IPS DF 6.9 (cell line): ENCODE measurements at regions not wholly inside any gene's neighbourhood (a gene's known extent, or its start where the extent isn't known, plus 50 kb on each side); places are given as distances from the start of the nearest gene placed in this dataset.

Experiments
- DNase-seq: peaks from one replicate; pipeline ENCODE4 v3.0.0-alpha.2; 2013; ENCODE audit warnings: low read depth, low spot score
- H3K27ac ChIP-seq: one replicate; pipeline ENCODE4 v1.5.1; 2013; ENCODE audit warnings: low read length, control low read depth
- H3K27me3 ChIP-seq: 2 replicates; pipeline ENCODE4 v1.6.1; 2013; ENCODE audit warnings: mild to moderate bottlenecking, low read length; ENCODE audit not compliant: control insufficient read depth, insufficient read depth
- H3K36me3 ChIP-seq: 2 replicates; pipeline ENCODE4 v1.6.1; 2013; ENCODE audit warnings: low read length; ENCODE audit not compliant: control insufficient read depth, insufficient read depth
- H3K4me1 ChIP-seq: 2 replicates; pipeline ENCODE4 v1.6.1; 2013; ENCODE audit warnings: low read length; ENCODE audit not compliant: control insufficient read depth, insufficient read depth
- H3K4me3 ChIP-seq: 2 replicates; pipeline ENCODE4 v1.5.1; 2013; ENCODE audit warnings: mild to moderate bottlenecking, low read length
- H3K9me3 ChIP-seq: 2 replicates; pipeline ENCODE4 v1.6.1; 2013; ENCODE audit warnings: low read length, inconsistent platforms; ENCODE audit not compliant: control insufficient read depth, insufficient read depth
- WGBS: extraction: QIAGEN DNeasy Blood & Tissue Kit; methylation state at CpG from one replicate; pipeline ENCODE4 v1.1.7; 2013; ENCODE audit warnings: mixed read lengths, missing lambda C conversion rate; ENCODE audit not compliant: insufficient read length, insufficient coverage; 5-methylcytosine and 5-hydroxymethylcytosine counted together

GRCh38 chr12:116687888-116688287 is 50.0 kb downstream of the SPRING1 start:
- no peaks in the 10 kb centered on the region for H3K27me3 ChIP-seq
- no peaks in the 10 kb centered on the region for H3K4me1 ChIP-seq
- DNase-seq, result peak; percentile 87
- WGBS, result no CpG with 5 or more reads among the region's 11 CpGs
- H3K4me3 ChIP-seq, result no peak overlapping the region
- H3K9me3 ChIP-seq, result no peaks in the 10 kb centered on the region
- H3K27ac ChIP-seq, result no peak overlapping the region
- no peaks in the 10 kb centered on the region for H3K36me3 ChIP-seq

DNA sequence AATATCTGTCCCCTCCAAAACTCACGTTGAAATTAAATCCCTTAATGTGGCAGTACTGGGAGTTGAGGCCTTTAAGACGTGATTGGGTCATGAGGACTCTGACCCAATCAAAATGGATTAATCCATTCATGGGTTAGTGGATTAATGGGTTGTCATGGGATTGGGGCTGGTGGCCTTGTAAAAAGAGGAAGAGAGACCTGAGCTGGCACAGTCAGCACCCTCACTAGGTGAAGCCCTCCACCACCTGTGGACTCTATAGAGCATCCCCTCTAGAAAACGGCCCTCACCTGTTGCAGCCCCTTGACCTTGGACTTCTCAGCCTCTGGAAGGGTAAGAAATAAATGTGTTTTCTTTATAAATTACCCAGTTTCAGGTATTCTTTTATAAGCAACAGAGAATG is 53.0 kb downstream of the SPRING1 start:
- Histone ChIP-seq H3K4me3 (no peak overlapping the region), H3K36me3 (no peaks in the 10 kb centered on the region), H3K27me3 (no peaks in the 10 kb centered on the region), H3K9me3 (no peaks in the 10 kb centered on the region), H3K4me1 (no peaks in the 10 kb centered on the region), H3K27ac (no peak overlapping the region)
- DNase-seq, result no peak
- WGBS, result no CpG with 5 or more reads among the region's 3 CpGs

GRCh38 chr12:116677202-116677661 is 60.6 kb downstream of the SPRING1 start:
- Histone ChIP-seq H3K27ac (no peak overlapping the region), H3K4me1 (no peaks in the 10 kb centered on the region), H3K27me3 (no peaks in the 10 kb centered on the region), H3K9me3 (no peaks in the 10 kb centered on the region), H3K4me3 (no peak overlapping the region), H3K36me3 (no peaks in the 10 kb centered on the region)
- DNase-seq, result no peak
- WGBS, result no CpG with 5 or more reads among the region's 4 CpGs

- no peak overlapping the region for H3K4me3 ChIP-seq
- WGBS, result no CpG with 5 or more reads among the region's 18 CpGs
These were observed 62.3 kb downstream of the SPRING1 start for GRCh38 chr12:116675339-116676107.

GRCh38 chr12:116674643-116675183 is 63.2 kb downstream of the SPRING1 start:
- Histone ChIP-seq H3K9me3 (no peaks in the 10 kb centered on the region), H3K27ac (no peak overlapping the region), H3K4me3 (no peak overlapping the region), H3K4me1 (no peaks in the 10 kb centered on the region), H3K36me3 (no peaks in the 10 kb centered on the region), H3K27me3 (no peaks in the 10 kb centered on the region)
- no peak for DNase-seq
- no CpG with 5 or more reads among the region's 5 CpGs for WGBS

More at GRCh38 chr12:116675339-116676107, 62.3 kb downstream of the SPRING1 start:
- Histone ChIP-seq H3K36me3 (no peaks in the 10 kb centered on the region), H3K4me1 (no peaks in the 10 kb centered on the region), H3K27me3 (no peaks in the 10 kb centered on the region), H3K9me3 (no peaks in the 10 kb centered on the region), H3K27ac (no peak overlapping the region)
- DNase-seq, result no peak

DNA sequence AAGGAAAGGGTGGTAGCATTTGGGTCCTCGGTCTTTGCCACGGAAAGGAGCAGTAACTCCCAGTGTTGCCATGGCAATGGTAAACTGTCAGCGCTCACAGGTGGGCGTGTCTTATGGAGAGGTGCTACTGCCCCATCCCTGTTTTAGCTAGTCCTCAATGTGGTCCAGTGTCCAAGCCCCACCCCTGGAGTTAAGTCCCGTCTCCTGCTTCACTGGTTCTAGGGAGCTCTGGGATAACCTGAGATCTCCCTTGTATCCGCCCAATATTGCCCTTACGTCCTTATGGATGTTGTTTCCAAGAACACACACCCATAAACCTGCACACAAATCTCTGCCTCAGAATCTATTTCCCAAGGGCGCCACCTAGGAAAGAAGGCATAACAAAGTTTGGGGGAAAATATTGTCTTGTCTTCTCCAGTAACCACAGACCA is 64.2 kb downstream of the SPRING1 start:
- no peak for DNase-seq
- Histone ChIP-seq H3K9me3 (no peaks in the 10 kb centered on the region), H3K27ac (no peak overlapping the region), H3K4me1 (no peaks in the 10 kb centered on the region), H3K27me3 (no peaks in the 10 kb centered on the region), H3K4me3 (no peak overlapping the region), H3K36me3 (no peaks in the 10 kb centered on the region)
- no CpG with 5 or more reads among the region's 8 CpGs for WGBS

DNA sequence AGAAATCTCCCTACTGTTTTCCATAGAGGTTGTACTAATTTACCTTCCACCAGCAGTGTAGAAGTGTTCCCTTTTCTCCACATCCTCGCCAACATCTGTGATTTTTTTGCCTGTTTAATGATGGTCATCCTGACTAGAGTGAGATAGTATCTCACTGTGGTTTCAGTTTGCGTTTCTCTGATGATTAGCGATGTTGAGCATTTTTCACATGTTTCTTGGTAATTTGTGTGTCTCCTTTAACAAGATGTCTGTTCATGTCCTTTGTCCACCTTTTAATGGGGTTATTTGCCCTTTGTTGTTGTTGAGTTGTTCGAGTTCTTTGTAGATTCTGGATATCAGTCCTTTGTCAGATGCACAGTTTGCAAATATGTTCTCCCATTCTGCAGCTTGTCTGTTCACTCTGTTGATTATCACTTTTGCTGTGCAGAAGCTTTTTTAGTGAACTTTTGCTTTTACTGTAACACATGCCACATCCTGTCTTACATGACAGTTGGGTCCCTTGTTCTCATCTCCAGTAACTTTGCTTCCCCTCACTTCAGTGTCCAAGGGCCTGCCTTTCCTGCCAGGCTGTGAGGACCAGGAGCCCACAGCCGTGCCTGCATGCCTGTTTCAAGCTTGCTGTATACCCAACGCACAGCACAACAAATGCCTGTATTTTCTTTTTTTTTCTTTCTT is 64.9 kb downstream of the SPRING1 start:
- H3K36me3 ChIP-seq, result no peaks in the 10 kb centered on the region
- H3K4me3 ChIP-seq, result no peak overlapping the region
- H3K27me3 ChIP-seq, result no peaks in the 10 kb centered on the region
- WGBS, result no CpG with 5 or more reads among the region's 6 CpGs
- no peak overlapping the region for H3K27ac ChIP-seq
- DNase-seq, result no peak
- no peaks in the 10 kb centered on the region for H3K9me3 ChIP-seq
- H3K4me1 ChIP-seq, result no peaks in the 10 kb centered on the region

DNA sequence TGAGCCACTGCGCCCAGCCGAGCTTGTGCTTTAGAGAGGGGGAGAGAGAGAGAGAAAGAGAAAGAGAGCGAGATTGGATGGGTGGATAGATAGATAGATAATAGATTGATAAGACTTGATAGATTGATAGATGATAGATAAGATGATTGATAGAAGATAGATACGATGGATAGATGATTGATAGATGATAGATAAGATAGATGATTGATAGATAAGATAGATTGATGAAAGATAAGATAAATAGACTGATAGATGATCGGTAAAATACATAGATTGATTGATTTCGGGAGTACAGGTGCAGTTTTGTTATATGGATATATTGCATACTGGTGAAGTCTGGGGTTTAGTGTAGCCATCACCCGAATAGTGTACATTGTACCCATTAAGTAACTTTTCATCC is 65.9 kb downstream of the SPRING1 start:
- DNase-seq, result no peak
- Histone ChIP-seq H3K27ac (no peak overlapping the region), H3K9me3 (no peaks in the 10 kb centered on the region), H3K4me3 (no peak overlapping the region), H3K36me3 (no peaks in the 10 kb centered on the region), H3K27me3 (no peaks in the 10 kb centered on the region), H3K4me1 (no peaks in the 10 kb centered on the region)
- 100% methylated on average over 4 of the region's 7 CpGs for WGBS

DNA sequence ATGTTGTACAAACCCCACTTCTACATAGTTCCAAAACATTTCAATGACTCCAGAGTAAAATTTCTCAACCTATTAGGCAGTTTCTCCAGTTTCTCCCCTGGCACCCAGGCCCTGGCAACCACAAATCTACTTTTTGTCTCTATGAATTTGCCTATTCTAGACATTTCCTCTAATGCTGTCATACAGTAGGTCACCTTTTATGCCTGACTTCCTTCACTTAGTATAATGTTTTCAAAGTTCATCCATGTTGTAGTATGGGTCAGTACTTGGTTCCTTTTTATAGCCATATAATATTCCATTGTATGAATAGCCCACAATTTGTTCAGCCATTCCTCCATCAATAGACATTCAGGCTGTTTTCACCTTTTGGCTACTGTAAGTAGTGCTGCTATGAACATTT is 67.0 kb downstream of the SPRING1 start:
- Histone ChIP-seq H3K4me3 (no peak overlapping the region), H3K27ac (no peak overlapping the region), H3K9me3 (no peaks in the 10 kb centered on the region), H3K4me1 (0 out of 2 replicates have a peak, but pooled peaks cover 1% of the 10 kb centered on the region), H3K36me3 (no peaks in the 10 kb centered on the region), H3K27me3 (no peaks in the 10 kb centered on the region)
- DNase-seq, result no peak

DNA sequence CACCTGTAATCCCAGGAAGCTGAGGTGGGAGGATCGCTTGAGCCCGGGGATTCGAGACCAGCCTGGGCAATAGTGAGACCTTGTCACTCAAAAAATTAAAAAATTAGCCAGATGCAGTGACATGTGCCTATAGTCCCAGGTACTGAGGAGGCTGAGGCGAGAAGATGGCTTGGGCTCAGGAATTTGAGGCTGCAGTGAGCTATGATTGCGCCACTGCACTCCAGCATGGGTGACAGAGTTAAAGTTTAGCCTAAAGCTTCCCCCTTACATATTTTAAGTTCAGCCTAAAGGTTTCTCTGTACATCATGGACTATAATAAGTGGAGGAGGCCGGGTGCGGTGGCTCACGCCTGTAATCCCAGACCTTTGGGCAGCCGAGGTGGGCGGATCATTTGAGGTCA is 70.1 kb downstream of the SPRING1 start:
- no peak overlapping the region for H3K27ac ChIP-seq
- H3K4me3 ChIP-seq, result no peak overlapping the region
- H3K36me3 ChIP-seq, result no peaks in the 10 kb centered on the region
- no CpG with 5 or more reads among the region's 10 CpGs for WGBS
- H3K4me1 ChIP-seq, result 0 out of 2 replicates have a peak, but pooled peaks cover 2% of the 10 kb centered on the region
- H3K27me3 ChIP-seq, result no peaks in the 10 kb centered on the region
- DNase-seq, result no peak
- H3K9me3 ChIP-seq, result no peaks in the 10 kb centered on the region
